Colon (tissue), 2 donors: ENCODE measurements at regions not wholly inside any gene's neighbourhood (a gene's known extent, or its start where the extent isn't known, plus 50 kb on each side); places are given as distances from the start of the nearest gene placed in this dataset.

Experiments used
- FAIRE-seq: peaks from 2 replicates; lab custom pipeline; 2012; peaks lifted over from hg19 to GRCh38; lab: Jason Lieb, UNC
- donor health status: control.
- donor health status: control.

DNA sequence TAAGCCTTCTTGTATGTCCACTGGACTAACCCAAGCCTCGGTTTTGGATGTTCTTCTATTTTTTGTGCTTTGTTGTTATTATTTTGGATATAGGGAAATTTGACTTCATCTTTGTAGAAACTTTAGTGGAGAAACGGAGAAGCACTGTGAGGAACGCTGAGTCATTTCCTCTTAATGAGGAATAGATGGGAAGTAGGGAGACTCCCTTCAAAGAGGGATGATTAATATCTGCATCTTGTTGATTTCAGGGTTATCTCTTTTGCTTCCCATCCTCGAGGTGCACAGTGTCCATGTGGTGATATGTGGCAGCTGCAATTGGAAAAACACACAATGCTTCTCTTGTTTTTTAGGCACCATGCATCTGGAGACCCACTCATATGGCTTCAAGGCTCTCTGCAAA lies 1147.9 kb downstream of the NLGN4X start:
- FAIRE-seq, result no peak

DNA sequence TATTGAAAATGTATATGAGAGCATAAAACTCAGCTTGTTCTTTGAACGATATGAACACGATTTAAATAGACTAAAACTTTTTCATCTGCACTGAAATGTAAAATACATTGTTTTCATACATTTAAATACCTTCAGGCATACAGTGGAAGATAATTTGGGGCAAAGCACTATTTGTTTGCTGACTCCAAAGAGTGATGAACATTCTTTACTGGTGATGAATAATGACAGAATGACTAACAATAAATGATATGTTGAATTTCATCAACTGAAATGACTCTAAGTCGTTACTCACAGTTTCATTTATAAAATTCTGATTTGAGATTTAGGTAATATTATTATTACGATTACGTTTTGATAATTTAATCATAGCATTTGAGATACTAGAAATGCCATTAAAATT lies 1160.1 kb downstream of the NLGN4X start:
- no peak for FAIRE-seq

DNA sequence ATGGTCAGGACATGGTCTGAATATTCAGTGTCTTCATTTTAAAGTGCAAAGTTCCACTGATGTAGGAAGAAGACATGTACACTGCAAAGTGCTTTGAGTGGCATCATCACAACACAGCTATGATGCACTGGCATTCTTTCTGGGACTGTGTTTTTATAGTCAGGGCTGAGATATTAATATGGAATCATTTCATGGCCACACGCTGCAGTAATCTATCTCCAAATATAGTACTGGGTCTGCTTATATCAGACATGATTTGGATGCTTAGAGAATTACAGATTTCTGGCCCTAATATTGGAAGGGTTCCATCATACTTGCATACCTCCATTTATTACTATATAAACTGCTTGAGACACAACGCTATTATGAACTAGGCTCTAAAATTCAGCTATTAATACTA lies 1170.9 kb downstream of the NLGN4X start:
- no peak for FAIRE-seq

DNA sequence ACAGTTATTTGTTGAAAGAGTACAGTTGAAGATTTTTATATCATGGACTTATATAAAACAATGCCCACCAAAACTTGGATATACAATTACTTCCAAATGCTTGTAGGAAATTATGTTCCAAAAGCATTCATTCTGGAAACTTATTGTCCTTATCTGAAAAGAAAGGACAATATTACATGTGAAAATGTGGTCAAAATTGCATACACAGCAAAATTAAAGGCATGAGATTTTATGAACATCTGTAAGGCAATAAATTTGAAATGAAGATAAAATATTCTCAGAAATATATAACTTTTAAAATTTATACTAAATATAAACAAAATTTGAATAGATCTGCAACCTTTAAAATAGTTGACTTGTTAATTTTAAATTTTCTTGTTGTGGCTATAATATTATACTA lies 1173.8 kb downstream of the NLGN4X start:
- FAIRE-seq, result peak; percentile 93

DNA sequence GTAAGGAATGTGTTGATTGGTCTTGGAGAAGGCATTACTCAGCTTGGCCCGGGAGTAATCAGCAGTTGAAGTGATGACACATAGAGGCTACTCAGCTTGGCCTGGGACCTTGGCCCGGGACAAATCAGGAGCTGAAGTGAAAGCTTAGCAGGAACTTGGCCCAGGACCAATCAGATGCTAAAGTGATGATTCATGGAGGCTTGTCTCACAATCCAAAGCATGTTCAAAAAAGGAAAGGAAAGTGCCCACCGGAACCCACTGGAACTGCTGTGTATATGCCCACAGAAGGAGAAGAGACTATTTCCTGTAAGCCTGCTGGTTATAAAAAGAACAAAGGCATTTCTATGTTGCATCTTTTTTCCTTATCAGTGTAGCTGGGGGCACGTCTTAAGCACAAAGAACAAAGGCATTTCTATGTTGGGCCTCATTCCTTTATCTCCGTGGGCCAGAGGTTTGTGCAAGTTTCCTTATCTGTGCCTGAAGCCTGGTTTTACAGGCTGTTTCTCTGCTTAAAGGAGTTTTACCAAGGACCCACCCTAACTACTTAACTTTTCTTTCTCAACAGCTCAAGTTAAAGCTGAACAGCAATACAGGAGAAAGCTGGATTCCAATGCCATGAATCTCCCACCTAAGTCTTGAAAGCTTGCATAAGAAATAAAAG lies 1176.7 kb downstream of the NLGN4X start:
- FAIRE-seq, result no peak

DNA sequence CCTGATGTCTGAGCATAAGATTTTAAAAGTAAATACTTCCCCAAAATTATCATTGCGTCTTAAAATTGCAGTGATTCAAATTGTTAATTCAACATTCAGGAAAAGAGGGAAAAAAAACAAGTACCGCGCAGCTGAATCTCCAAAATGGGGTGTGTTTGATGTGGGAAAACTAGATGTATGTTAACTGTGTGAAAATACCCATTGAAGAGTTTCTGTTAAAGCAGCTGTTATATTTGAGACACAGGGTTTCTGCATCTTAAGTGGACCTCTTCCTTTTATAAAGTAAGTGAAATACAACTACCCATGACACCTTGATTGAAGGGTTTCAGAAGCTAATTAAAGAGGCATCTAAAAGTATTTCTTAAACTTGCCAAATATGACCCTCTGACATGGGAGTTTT lies 1186.1 kb downstream of the NLGN4X start:
- no peak for FAIRE-seq

DNA sequence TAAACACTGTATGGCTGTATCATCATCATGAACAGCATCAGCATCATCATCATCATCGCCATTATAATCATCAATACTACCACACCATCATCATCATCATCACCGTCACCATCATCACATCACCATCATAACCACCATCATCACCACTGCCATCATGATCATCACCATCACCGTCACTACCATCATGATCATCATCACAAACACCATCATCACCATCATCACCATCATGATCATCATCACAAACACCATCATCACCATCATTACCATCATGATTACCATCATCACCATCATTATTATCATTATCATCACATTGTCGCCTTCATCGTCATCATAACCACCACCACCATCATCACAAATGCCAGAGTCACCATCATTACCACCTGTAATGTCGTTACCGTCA lies 1196.9 kb downstream of the NLGN4X start:
- FAIRE-seq, result peak; percentile 31

DNA sequence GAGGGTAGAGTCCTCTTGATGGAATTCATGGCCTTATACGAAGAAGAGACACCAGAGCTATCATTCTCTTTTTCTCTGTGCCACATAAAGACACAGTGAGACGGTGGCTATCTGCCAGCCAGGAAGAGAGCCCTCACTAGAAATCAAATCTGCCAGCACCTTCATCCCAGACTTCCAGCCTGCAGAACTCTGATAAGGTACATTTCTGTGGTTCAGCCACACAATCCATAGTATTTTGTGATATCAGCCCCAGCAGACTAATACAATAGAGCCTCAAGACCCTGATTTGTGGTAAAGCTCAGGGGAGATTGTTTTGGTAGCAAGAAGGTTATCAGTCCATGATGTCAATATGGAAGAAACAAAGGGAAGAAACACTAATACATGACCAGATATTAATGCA lies 1213.2 kb downstream of the NLGN4X start:
- no peak for FAIRE-seq

DNA sequence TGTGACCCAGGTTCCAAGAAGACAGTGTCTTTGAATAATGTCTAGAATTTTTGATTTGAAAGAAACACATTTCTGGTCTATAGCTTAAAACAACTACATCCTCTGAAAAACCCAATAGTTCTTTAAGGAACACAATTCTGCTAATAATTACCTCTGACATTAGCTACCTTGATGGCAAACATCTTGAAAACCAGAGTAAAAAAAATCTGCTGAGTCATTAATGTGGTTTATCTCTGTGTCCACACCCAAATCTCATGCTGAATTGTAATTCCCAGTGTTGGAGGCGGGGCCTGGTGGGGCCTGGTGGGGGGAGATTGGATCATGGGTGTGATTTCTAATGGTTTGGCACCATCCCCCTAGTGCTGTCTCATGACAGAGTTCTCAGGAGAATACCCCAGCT lies 1233.8 kb downstream of the NLGN4X start:
- no peak for FAIRE-seq

DNA sequence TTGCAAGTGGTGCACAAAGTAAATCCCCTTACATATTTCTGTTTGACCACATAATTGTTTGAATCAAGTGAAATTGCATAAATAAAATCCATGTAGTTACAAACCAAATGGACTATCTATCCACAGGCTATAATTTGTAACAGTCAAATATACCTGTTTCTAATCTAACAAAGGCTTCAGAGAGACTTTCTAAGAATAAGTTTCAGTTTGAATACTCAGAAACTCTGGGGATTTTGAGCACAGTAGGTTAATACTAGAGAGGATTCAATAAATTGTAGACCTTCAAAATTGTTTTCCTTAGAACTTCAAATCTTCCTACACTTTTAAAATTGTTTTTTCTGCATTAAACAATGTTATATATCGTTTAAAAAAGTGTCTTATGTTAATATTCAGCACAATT lies 1250.1 kb downstream of the NLGN4X start:
- FAIRE-seq, result peak; percentile 33

DNA sequence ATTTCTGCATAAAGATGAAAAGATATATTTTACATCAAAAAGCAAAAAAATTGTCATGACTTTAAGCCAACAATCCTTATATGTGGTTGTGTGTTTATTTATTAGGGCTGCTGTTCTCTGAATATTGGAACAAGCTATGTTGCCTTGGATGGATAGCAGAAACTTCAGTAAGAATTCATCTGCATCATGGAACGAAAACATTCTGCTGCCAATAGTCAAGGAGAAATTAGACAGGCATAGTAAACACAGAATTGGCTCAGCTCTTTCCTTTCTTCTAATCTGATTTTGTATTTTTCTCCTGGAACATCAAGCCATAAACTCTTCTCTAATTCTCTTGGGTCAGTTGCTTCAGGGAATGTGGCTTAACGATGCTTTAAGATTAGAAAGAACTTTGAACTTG lies 1257.0 kb downstream of the NLGN4X start:
- FAIRE-seq, result no peak

DNA sequence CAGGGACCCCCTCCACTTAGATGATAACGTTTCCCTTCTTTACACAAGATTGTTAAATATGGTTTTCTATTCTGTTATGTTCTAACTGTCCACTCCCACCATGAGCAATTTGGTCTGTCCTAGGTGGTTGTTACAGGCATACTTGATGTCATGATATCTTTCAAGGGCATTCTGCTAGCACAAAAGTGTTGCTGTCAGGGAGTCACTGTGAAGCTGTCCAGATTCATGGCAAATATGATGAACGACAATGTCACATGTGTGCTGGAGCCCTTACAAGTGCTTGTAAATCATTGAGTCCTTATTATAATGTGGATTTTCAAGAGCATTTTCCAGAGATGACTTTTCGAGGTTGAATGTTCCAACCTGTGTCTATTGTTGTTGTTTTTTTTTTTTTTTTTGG lies 1250.7 kb upstream of the PRKX start:
- FAIRE-seq, result no peak

DNA sequence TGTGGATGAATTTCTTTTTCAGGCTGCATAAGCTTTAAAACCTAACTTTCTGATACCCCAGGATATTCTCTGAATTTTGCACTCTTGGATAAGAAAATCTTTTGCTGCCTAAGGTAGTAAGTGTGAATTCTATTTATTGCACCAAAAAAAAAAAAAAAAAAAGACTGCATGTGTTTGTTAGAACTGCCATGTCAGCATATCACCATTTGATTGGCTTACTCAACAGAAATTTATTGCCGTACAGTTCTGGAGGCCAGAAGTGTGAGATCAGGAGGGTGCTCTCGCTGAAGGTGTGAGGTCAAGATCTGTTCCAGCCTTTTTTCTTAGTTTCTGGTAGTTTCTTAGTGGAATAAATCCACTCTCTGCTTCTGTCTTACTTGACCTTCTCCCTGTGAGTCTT lies 1250.0 kb upstream of the PRKX start:
- FAIRE-seq, result no peak

DNA sequence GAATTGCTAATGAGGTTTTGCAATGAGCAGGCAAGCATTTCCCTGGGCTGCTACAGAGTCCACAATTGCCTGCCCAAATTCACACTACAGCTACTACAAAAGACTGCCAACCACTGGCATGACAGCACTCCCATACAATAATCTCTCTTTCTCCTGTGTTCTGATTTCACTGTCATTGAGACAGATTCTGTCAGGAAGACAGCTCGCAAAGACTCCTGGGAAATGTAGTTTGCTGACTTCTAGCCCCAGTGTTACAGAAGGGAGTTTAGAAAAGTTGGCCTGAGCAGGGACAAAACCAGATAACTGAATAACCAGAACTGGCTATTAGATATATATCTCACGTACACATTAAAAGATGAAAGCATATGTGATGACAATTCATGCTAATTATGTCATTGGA lies 1231.3 kb upstream of the PRKX start:
- peak; percentile 61 for FAIRE-seq

DNA sequence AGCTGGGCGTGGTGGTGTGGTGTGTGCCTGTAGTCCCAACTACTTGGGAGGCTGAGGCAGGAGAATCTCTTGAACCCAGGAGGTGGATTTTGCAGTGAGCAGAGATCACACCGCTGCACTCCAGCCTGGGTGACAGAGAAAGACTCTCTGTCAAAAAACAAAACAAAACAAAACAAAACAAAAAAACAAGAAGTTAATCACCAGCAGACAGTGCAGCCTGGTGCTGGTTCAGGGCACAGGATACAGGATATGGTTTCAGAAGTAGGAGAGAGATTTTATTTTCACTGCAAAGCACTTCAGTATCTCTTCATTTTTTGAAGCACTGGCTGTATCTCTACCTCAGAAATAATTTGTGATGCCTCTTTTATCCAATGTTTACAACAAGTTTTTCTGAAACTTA lies 1222.9 kb upstream of the PRKX start:
- FAIRE-seq, result peak; percentile 18

DNA sequence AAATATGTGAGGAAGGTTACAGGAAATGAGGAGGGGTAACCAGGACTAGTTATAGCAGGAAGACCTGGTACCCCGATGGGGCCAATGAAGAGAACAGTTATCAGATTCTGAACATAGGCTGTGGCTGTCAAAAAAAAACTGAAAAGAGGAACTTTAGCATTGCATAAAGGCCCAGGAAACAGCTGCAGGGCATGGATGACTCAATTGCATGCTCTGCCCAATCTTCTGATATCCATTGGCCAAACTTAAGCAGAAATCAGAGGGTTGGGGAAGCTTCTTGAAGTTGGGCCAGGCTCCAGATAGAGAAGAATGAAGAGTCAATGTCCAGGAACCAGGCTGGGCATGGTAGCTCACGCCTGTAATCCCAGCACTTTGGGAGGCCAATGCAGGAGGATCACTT lies 1222.4 kb upstream of the PRKX start:
- FAIRE-seq, result no peak

DNA sequence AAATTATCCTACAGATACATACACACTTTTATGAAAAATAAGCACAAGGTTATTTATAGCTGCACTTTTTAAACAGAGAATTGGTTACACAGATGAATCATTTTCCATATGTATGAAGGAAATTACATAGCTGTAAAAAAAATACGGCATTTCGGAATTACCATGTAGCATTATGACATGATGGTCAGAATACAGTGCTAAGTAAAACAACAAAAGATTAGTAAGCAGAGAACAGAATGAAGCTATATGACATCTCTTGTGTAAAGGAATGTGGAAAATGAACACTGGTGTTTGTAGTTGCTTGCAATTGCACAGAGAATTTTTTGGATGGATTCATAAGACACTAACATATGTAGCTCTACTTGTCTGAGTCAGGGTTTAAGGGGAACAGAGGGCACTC lies 1222.0 kb upstream of the PRKX start:
- peak; percentile 72 for FAIRE-seq

DNA sequence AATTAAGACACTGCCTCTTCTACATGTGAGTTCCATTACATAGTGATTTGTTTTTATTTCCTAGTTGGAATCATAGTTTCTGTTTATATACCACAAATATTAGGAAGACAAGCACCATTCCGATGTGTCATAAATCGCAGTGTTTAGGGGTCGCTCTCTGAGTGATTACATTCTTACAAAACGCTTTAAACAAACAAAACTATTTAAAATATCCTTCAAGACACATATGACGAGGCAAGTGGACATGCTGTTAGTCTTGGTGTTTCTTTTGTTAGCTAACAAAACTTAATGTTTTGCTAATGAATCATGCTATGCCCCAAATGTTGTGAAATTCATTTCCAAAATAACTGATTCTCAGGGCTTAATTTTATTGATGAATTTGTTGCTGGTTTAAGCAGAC lies 1219.3 kb upstream of the PRKX start:
- peak; percentile 47 for FAIRE-seq

DNA sequence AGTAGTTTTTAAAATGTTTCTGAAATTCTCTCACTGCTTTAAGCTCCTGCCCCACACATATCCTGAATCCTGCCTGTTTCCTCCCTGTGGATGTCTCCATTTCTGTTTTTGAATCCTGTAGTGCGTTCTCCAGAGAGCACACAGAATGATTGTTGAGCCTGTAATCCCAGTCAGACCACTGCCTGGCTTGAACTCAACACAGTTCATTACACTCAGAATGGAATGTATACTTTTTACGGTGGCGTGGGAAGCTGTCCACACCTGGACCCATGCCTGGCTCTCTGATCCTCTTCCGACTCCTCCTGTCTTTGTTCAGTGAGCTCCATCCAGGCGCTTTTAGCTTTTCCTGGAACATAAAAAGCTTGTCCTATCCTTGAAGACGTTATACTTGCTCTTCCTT lies 1217.0 kb upstream of the PRKX start:
- no peak for FAIRE-seq

DNA sequence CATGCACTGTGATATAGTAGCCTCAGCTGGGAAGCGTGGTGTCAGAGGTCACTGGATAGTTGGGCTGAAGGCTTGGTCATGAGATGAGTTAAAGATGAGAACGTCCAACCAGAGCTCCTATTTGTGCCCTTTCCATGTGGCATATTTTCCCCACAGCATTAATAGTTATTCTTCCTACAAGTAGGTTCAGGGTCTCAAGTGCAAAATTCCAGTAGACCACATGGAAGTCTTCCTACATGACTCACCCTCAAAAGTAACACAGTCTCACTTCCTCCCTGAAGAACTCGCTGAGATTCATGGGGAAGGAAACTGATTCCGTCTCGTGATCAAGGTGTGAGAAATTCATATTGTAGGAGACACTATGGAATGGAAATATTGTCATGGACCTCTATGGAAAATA lies 1212.5 kb upstream of the PRKX start:
- no peak for FAIRE-seq

DNA sequence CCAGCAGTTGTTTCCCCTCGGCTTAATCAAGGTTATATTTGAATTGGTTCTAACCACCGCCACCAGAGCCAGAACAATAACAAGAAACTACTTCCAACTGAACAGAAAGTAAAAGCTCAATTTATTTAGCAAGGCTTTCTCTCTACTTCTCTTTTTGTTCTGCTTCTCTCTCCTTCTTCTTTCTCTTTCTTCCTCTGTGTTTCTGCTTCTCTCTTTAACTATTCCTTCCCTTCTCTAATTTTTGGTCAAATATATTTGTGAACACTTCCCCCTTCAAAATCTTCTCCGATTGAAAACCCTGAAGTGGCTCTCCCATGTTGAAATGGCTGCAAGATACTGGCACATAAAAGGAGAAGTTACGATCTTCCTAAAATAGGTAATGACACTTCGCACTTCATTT lies 1195.9 kb upstream of the PRKX start:
- peak; percentile 60 for FAIRE-seq

DNA sequence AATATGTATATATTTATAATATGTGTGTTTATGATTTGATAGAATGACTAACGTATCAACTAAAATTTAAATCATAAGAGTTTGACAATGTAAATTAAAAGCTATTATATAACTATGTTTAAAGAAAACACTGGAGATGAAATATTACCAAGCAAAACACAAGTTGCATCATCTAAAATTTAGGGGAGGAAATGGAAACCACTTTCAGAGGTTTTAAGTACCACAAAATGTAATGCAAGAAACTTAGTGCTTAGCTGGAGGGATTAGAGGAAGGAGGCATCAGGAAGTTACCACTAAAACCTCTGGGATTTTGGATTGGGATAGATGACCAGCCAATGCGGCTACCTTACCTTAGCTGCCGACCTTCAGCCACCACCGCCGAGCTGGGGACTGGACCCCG lies 1192.1 kb upstream of the PRKX start:
- FAIRE-seq, result no peak

DNA sequence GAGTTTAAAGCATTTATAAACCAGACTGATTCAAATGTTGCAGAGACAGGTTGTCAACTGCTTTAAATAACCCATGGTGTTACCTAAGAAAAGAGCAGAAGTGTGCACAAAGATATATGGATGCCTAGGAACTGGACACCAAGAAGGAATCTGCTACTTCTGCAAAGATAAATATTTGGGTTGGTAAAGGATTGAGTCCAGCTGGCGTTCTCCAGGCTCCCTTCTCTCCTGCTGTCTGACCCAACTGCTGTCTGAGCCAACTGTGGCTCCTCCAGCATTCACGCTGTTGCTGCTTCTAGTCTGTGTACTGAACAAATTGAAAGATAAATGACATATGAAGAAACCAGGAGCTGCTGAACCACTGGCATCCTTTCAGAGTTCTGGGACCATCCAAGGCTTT lies 1167.8 kb upstream of the PRKX start:
- no peak for FAIRE-seq

DNA sequence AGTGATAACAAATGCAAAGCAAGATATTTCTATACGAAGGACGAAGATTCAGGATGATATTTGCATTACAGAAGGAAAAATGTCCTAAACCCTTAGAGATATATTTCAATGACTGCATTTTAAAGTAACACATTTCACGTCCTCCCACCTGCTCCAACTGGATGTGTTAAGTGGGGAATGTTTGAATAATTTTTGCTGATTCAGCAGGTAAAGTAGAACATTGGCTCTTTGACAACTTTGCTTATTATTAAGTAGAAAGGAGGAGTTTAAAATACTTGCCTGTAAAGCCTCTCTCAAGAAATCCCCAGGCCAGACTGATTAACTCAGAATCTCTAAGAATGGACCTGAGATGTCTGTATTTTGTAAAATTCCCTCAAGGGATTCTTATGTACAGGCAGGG lies 1165.2 kb upstream of the PRKX start:
- no peak for FAIRE-seq

DNA sequence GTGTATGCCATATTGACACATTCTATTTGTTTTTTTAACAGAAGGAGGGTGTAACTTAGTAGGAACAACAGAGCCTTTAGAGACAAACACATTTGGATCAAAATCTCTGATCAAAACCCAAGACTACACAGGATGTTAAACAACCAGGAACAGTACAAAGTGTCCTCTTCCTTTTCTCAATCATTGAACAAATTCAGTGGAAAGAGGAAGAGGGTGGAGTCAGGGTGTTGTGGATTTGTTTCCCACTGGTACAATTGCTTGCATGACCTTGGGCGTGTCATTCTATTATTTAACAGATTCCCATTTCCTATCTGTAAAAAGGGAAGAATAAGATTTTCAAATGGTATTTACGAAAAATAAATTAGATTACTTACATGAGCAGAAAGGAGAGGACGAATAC lies 1162.8 kb upstream of the PRKX start:
- FAIRE-seq, result no peak
